ENCODE measurements at regions not wholly inside any gene's neighbourhood (a gene's known extent, or its start where the extent isn't known, plus 50 kb on each side); places are given as distances from the start of the nearest gene placed in this dataset.

GRCh38 chr2:123211181-123211580, 813.9 kb upstream of the CNTNAP5 start:
- DNase-seq, result no peak

GRCh38 chr2:123245156-123245555, 779.9 kb upstream of the CNTNAP5 start:
- DNase-seq, result no peak

GRCh38 chr2:123258877-123259539, 766.1 kb upstream of the CNTNAP5 start:
- DNase-seq, result no peak

GRCh38 chr2:123262856-123263255, 762.2 kb upstream of the CNTNAP5 start:
- DNase-seq, result no peak

- DNase-seq, result no peak
These were observed 741.7 kb upstream of the CNTNAP5 start for GRCh38 chr2:123283431-123283830.

- DNase-seq, result no peak
These were observed 721.4 kb upstream of the CNTNAP5 start for GRCh38 chr2:123303731-123304130.

Data from CD4-positive, alpha-beta T cell treated with Interleukin-10 for 1 hour (primary cell).